HL-60 (cell line): ENCODE measurements at regions not wholly inside any gene's neighbourhood (a gene's known extent, or its start where the extent isn't known, plus 50 kb on each side); places are given as distances from the start of the nearest gene placed in this dataset.

Experiments used
- GABPA ChIP-seq: IDR thresholded peaks from 2 replicates; pipeline ENCODE4 v1.6.1; 2012; ENCODE audit warnings: low read depth
- REST ChIP-seq: IDR thresholded peaks from 2 replicates; pipeline ENCODE4 v1.6.1; 2012; ENCODE audit warnings: low read depth; ENCODE audit not compliant: insufficient replicate concordance

GRCh38 chr18:67705748-67706147 lies 189.2 kb upstream of the DSEL start:
- TF ChIP-seq REST (no peak), GABPA (no peak)
